Subcutaneous abdominal adipose tissue (tissue), 5 donors: ENCODE measurements at regions not wholly inside any gene's neighbourhood (a gene's known extent, or its start where the extent isn't known, plus 50 kb on each side); places are given as distances from the start of the nearest gene placed in this dataset.
"Not testable (repeated sequence)": the region's sequence is repeated elsewhere in the genome, so short reads cannot be mapped to it uniquely, and the experiment has no call there.

Experiments
- H3K27ac ChIP-seq: one replicate; pipeline ENCODE4 v1.7.0; 2013; ENCODE audit warnings: low read depth, mild to moderate bottlenecking, inconsistent platforms, low read length, moderate library complexity
- H3K27me3 ChIP-seq, 5 donors: one replicate each; pipeline ENCODE4 v1.7.0; 2013; ENCODE audit warnings: low read length in 5 of 5, inconsistent platforms in 1 of 5; ENCODE audit not compliant: control insufficient read depth in 5 of 5, insufficient read depth in 4 of 5
- H3K36me3 ChIP-seq, 5 donors: one replicate each; pipeline ENCODE4 v1.7.0; 2013; ENCODE audit warnings: low read length in 5 of 5; ENCODE audit not compliant: control insufficient read depth in 5 of 5, insufficient read depth in 5 of 5
- H3K4me1 ChIP-seq, 5 donors: one replicate each; pipeline ENCODE4 v1.7.0; 2013; ENCODE audit warnings: low read length in 5 of 5, mild to moderate bottlenecking in 3 of 5, moderate library complexity in 1 of 5; ENCODE audit not compliant: control insufficient read depth in 5 of 5, insufficient read depth in 5 of 5
- H3K4me3 ChIP-seq, 5 donors: one replicate each; pipeline ENCODE4 v1.7.0; 2013; ENCODE audit warnings: low read length in 5 of 5, low read depth in 1 of 5
- H3K9ac ChIP-seq, 5 donors: one replicate each; pipeline ENCODE4 v1.7.0; 2013; ENCODE audit warnings: low read length in 5 of 5, mild to moderate bottlenecking in 4 of 5, moderate library complexity in 3 of 5
- H3K9me3 ChIP-seq, 5 donors: one replicate each; pipeline ENCODE4 v1.7.0; 2013; ENCODE audit warnings: low read length in 5 of 5; ENCODE audit not compliant: control insufficient read depth in 5 of 5
- donor health status: healthy.
- donor health status: healthy.
- donor health status: healthy.
- donor health status: healthy.
- donor health status: healthy.

GRCh38 chr5:85985167-85985566, 632.6 kb upstream of the COX7C start:
- H3K27me3 ChIP-seq, result no peaks in the 10 kb centered on the region
- no peak overlapping the region for H3K27ac ChIP-seq
- H3K9me3 ChIP-seq, result no peaks in the 10 kb centered on the region
- H3K9ac ChIP-seq, result no peak overlapping the region
- H3K36me3 ChIP-seq, result no peaks in the 10 kb centered on the region
- H3K4me1 ChIP-seq, result no peaks in the 10 kb centered on the region
- H3K4me3 ChIP-seq, result no peak overlapping the region

- Histone ChIP-seq H3K36me3 (no peaks in the 10 kb centered on the region), H3K9ac (no peak overlapping the region), H3K4me1 (no peaks in the 10 kb centered on the region), H3K27ac (no peak overlapping the region), H3K9me3 (peaks cover 0 to 10% (median 6%) of the 10 kb centered on the region in 5 donors), H3K27me3 (no peaks in the 10 kb centered on the region), H3K4me3 (no peak overlapping the region)
Observed at GRCh38 chr5:85990998-85991397, 626.7 kb upstream of the COX7C start.

GRCh38 chr5:85994653-85995052, 623.1 kb upstream of the COX7C start:
- H3K9me3 ChIP-seq, result peaks cover 0 to 10% (median 6%) of the 10 kb centered on the region in 5 donors
- H3K36me3 ChIP-seq, H3K4me3 ChIP-seq, H3K4me1 ChIP-seq, H3K9ac ChIP-seq, H3K27me3 ChIP-seq, H3K27ac ChIP-seq: not testable (repeated sequence)

- peaks cover 0 to 8% (median 0%) of the 10 kb centered on the region in 5 donors for H3K4me1 ChIP-seq
Observed at GRCh38 chr5:85998656-85999055, 619.1 kb upstream of the COX7C start.

GRCh38 chr5:86008293-86008692, 609.4 kb upstream of the COX7C start:
- Histone ChIP-seq H3K27me3 (no peaks in the 10 kb centered on the region), H3K9me3 (peaks cover 0 to 8% (median 0%) of the 10 kb centered on the region in 5 donors), H3K4me1 (no peaks in the 10 kb centered on the region), H3K36me3 (no peaks in the 10 kb centered on the region), H3K4me3 (no peak overlapping the region), H3K27ac (no peak overlapping the region), H3K9ac (no peak overlapping the region)

More at GRCh38 chr5:85998656-85999055, 619.1 kb upstream of the COX7C start:
- H3K27me3 ChIP-seq, result no peaks in the 10 kb centered on the region
- no peak overlapping the region for H3K4me3 ChIP-seq
- H3K9ac ChIP-seq, result no peak overlapping the region
- no peaks in the 10 kb centered on the region for H3K36me3 ChIP-seq
- no peaks in the 10 kb centered on the region for H3K9me3 ChIP-seq
- no peak overlapping the region for H3K27ac ChIP-seq

GRCh38 chr5:86008704-86009103, 609.0 kb upstream of the COX7C start:
- H3K9ac ChIP-seq, result no peak overlapping the region
- H3K27ac ChIP-seq, result no peak overlapping the region

GRCh38 chr5:86011937-86012336, 605.8 kb upstream of the COX7C start:
- no peaks in the 10 kb centered on the region for H3K36me3 ChIP-seq
- peaks cover 0 to 8% (median 4%) of the 10 kb centered on the region in 5 donors for H3K9me3 ChIP-seq
- no peaks in the 10 kb centered on the region for H3K27me3 ChIP-seq
- no peak overlapping the region for H3K9ac ChIP-seq
- H3K4me1 ChIP-seq, result no peaks in the 10 kb centered on the region
- H3K27ac ChIP-seq, result no peak overlapping the region
- H3K4me3 ChIP-seq, result no peak overlapping the region

More at GRCh38 chr5:86008704-86009103, 609.0 kb upstream of the COX7C start:
- H3K27me3 ChIP-seq, result no peaks in the 10 kb centered on the region
- H3K4me3 ChIP-seq, result no peak overlapping the region
- peaks cover 0 to 8% (median 0%) of the 10 kb centered on the region in 5 donors for H3K9me3 ChIP-seq
- no peaks in the 10 kb centered on the region for H3K4me1 ChIP-seq
- no peaks in the 10 kb centered on the region for H3K36me3 ChIP-seq

GRCh38 chr5:86029308-86029707, 588.4 kb upstream of the COX7C start:
- H3K36me3 ChIP-seq, result no peaks in the 10 kb centered on the region
- no peak overlapping the region for H3K9ac ChIP-seq
- no peak overlapping the region for H3K27ac ChIP-seq
- no peaks in the 10 kb centered on the region for H3K9me3 ChIP-seq
- no peak overlapping the region for H3K4me3 ChIP-seq
- H3K4me1 ChIP-seq, result no peaks in the 10 kb centered on the region
- no peaks in the 10 kb centered on the region for H3K27me3 ChIP-seq

GRCh38 chr5:86030753-86031152, 587.0 kb upstream of the COX7C start:
- no peak overlapping the region for H3K9ac ChIP-seq
- H3K27me3 ChIP-seq, result no peaks in the 10 kb centered on the region
- no peaks in the 10 kb centered on the region for H3K36me3 ChIP-seq
- H3K9me3 ChIP-seq, result no peaks in the 10 kb centered on the region
- no peaks in the 10 kb centered on the region for H3K4me1 ChIP-seq
- H3K4me3 ChIP-seq, result no peak overlapping the region
- H3K27ac ChIP-seq, result no peak overlapping the region

- H3K27me3 ChIP-seq, result no peaks in the 10 kb centered on the region
- no peak overlapping the region for H3K9ac ChIP-seq
- H3K9me3 ChIP-seq, result no peaks in the 10 kb centered on the region
- no peak overlapping the region for H3K27ac ChIP-seq
- no peaks in the 10 kb centered on the region for H3K36me3 ChIP-seq
- H3K4me3 ChIP-seq, result no peak overlapping the region
- no peaks in the 10 kb centered on the region for H3K4me1 ChIP-seq
Observed at GRCh38 chr5:86038566-86038965, 579.2 kb upstream of the COX7C start.

- Histone ChIP-seq H3K9me3 (no peaks in the 10 kb centered on the region), H3K36me3 (no peaks in the 10 kb centered on the region), H3K4me1 (no peaks in the 10 kb centered on the region), H3K9ac (no peak overlapping the region), H3K27me3 (no peaks in the 10 kb centered on the region), H3K4me3 (no peak overlapping the region), H3K27ac (no peak overlapping the region)
Observed at GRCh38 chr5:86039351-86039750, 578.4 kb upstream of the COX7C start.
